Liver (tissue), 8 donors: ENCODE measurements at regions not wholly inside any gene's neighbourhood (a gene's known extent, or its start where the extent isn't known, plus 50 kb on each side); places are given as distances from the start of the nearest gene placed in this dataset.

Experiments used
- DNase-seq: peaks from one replicate; pipeline ENCODE4 v3.0.0-alpha.2; 2017; ENCODE audit warnings: low spot score
- H3K27ac ChIP-seq, 2 donors: one replicate each; pipeline ENCODE4 v1.7.0; 2013; ENCODE audit warnings: inconsistent platforms in 2 of 2, low read length in 2 of 2, control low read depth in 1 of 2, low read depth in 1 of 2, mild to moderate bottlenecking in 1 of 2
- H3K27me3 ChIP-seq, 4 donors: one replicate each; pipeline versions ENCODE4 v1.6.1 to v1.7.0; 2013; ENCODE audit warnings: low read length in 3 of 4, inconsistent platforms in 1 of 4, mild to moderate bottlenecking in 1 of 4, moderate library complexity in 1 of 4; ENCODE audit not compliant: control insufficient read depth in 4 of 4, insufficient read depth in 4 of 4
- H3K36me3 ChIP-seq, 4 donors: one replicate each; pipeline versions ENCODE4 v1.6.1 to v1.7.0; 2013; ENCODE audit warnings: low read length in 3 of 4, mild to moderate bottlenecking in 3 of 4, low read depth in 1 of 4, moderate library complexity in 1 of 4; ENCODE audit not compliant: control insufficient read depth in 4 of 4, insufficient read depth in 3 of 4
- H3K4me1 ChIP-seq, 4 donors: one replicate each; pipeline versions ENCODE4 v1.6.1 to v1.7.0; 2013; ENCODE audit warnings: low read length in 3 of 4, mild to moderate bottlenecking in 3 of 4, moderate library complexity in 1 of 4; ENCODE audit not compliant: control insufficient read depth in 4 of 4, insufficient read depth in 4 of 4
- H3K4me3 ChIP-seq, 3 donors: one replicate each; pipeline versions ENCODE4 v1.6.1 to v1.7.0; 2013; ENCODE audit warnings: low read length in 3 of 3, control low read depth in 1 of 3, low read depth in 1 of 3, mild to moderate bottlenecking in 1 of 3
- H3K9ac ChIP-seq, 2 donors: one replicate each; pipeline ENCODE4 v1.7.0; 2013; ENCODE audit warnings: low read length in 2 of 2, mild to moderate bottlenecking in 2 of 2, moderate library complexity in 2 of 2, control low read depth in 1 of 2, low read depth in 1 of 2
- H3K9me3 ChIP-seq, 4 donors: one replicate each; pipeline versions ENCODE4 v1.6.1 to v1.7.0; 2013; ENCODE audit warnings: low read length in 3 of 4; ENCODE audit not compliant: control insufficient read depth in 4 of 4
- EGR1 ChIP-seq, 2 donors: IDR thresholded peaks; 2 replicates each; pipeline ENCODE4 v1.6.1; 2016 to 2018; ENCODE audit warnings: antibody characterized with exemption in 2 of 2, low read depth in 2 of 2
- FOXA1 ChIP-seq: IDR thresholded peaks from 2 replicates; pipeline ENCODE4 v1.6.1; 2016; ENCODE audit warnings: antibody characterized with exemption
- FOXA2 ChIP-seq: IDR thresholded peaks from 2 replicates; pipeline ENCODE4 v1.6.1; 2016; ENCODE audit warnings: antibody characterized with exemption
- GABPA ChIP-seq, 2 donors: IDR thresholded peaks in 1 of 2; conservative IDR thresholded peaks in 1 of 2; 2 replicates each; pipeline ENCODE4 v1.6.1; 2016; ENCODE audit warnings: antibody characterized with exemption in 2 of 2, mild to moderate bottlenecking in 1 of 2, moderate library complexity in 1 of 2
- HNF4A ChIP-seq, 2 donors: conservative IDR thresholded peaks; 2 replicates each; pipeline ENCODE4 v1.6.1; 2016; ENCODE audit warnings: antibody characterized with exemption in 2 of 2, mild to moderate bottlenecking in 2 of 2
- HNF4G ChIP-seq: IDR thresholded peaks from 2 replicates; pipeline ENCODE4 v1.6.1; 2016; ENCODE audit warnings: antibody characterized with exemption
- JUND ChIP-seq, 2 donors: IDR thresholded peaks; 2 replicates each; pipeline ENCODE4 v1.6.1; 2016; ENCODE audit warnings: antibody characterized with exemption in 2 of 2
- NR2F2 ChIP-seq: IDR thresholded peaks from 2 replicates; pipeline ENCODE4 v1.6.1; 2016; ENCODE audit warnings: antibody characterized with exemption
- RXRA ChIP-seq, 2 donors: IDR thresholded peaks; 2 replicates each; pipeline ENCODE4 v1.6.1; 2017 to 2018; ENCODE audit warnings: antibody characterized with exemption in 2 of 2, mild to moderate bottlenecking in 1 of 2
- TAF1 ChIP-seq: conservative IDR thresholded peaks from 2 replicates; pipeline ENCODE4 v1.6.1; 2016; ENCODE audit warnings: antibody characterized with exemption, mild to moderate bottlenecking
- YY1 ChIP-seq: IDR thresholded peaks from 2 replicates; pipeline ENCODE4 v1.6.1; 2016; ENCODE audit warnings: antibody characterized with exemption, mild to moderate bottlenecking
- WGBS: extraction: QIAGEN DNeasy Blood & Tissue Kit; methylation state at CpG from one replicate; pipeline ENCODE4 v1.1.7; 2013; 5-methylcytosine and 5-hydroxymethylcytosine counted together
- TF ChIP-seq, protein P1 (sequence below): fragments of 150-350 bp; IDR thresholded peaks from 2 replicates; pipeline ENCODE4 v1.5.1; 2017; ENCODE audit warnings: improper control_type of control experiment, low read depth, low read length; ENCODE audit not compliant: missing input control
- TF ChIP-seq, protein P2 (sequence below): IDR thresholded peaks from 2 replicates; pipeline ENCODE4 v1.6.1; 2016; ENCODE audit warnings: antibody characterized with exemption, mild to moderate bottlenecking
- TF ChIP-seq, protein P3 (sequence below): IDR thresholded peaks from 2 replicates; pipeline ENCODE4 v1.6.1; 2016; ENCODE audit warnings: antibody characterized with exemption
- TF ChIP-seq, protein P4 (sequence below): IDR thresholded peaks from 2 replicates; pipeline ENCODE4 v1.6.1; 2016; ENCODE audit warnings: antibody characterized with exemption
- donor health status: healthy.
- donor health status: healthy.
- donor health status: healthy.
- donor health status: healthy.
- donor health status: healthy.

DNA sequence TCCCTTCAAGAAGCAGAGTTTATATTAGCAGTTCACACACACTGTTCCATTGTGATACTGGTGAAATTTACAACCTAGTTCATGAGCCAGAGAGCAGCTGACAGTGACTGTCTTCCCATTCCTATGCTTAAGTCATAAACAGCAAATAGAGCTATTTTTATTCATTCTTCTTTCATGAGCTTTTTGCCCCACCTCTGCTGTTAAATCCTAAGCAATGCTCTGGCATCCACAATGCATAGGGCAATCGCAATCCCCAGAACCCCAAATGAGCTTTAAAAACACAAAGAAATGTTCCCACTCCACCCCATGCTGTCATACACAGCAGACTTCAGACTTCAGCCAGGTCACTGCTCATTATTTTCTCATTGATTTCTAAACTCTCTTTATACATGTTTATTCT lies 307.5 kb downstream of the ETS1 start:
- no peaks in the 10 kb centered on the region for H3K4me1 ChIP-seq
- no peak overlapping the region for H3K27ac ChIP-seq
- TF ChIP-seq HNF4A (conservative IDR thresholded peaks at IDR 0.05) (peak in 1 of 2 donors; percentile 7), JUND (IDR thresholded peaks at IDR 0.05) (no peak), FOXA2 (no peak)
- no peaks in the 10 kb centered on the region for H3K9me3 ChIP-seq
- 64% methylated on average over 1 of the region's 1 CpG for WGBS
- H3K27me3 ChIP-seq = no peaks in the 10 kb centered on the region
- DNase-seq = no peak
- H3K4me3 ChIP-seq = no peak overlapping the region
- H3K36me3 ChIP-seq = no peaks in the 10 kb centered on the region
- no peak overlapping the region for H3K9ac ChIP-seq

- no peaks in the 10 kb centered on the region for H3K9me3 ChIP-seq
- DNase-seq = no peak
- no peak overlapping the region for H3K9ac ChIP-seq
- no peaks in the 10 kb centered on the region for H3K27me3 ChIP-seq
- no peaks in the 10 kb centered on the region for H3K36me3 ChIP-seq
- H3K4me3 ChIP-seq = no peak overlapping the region
- H3K4me1 ChIP-seq = no peaks in the 10 kb centered on the region
- TF ChIP-seq HNF4G (no peak), RXRA (IDR thresholded peaks at IDR 0.05) (no peak), FOXA2 (no peak), FOXA1 (no peak)
- TF ChIP-seq, protein P1, sequence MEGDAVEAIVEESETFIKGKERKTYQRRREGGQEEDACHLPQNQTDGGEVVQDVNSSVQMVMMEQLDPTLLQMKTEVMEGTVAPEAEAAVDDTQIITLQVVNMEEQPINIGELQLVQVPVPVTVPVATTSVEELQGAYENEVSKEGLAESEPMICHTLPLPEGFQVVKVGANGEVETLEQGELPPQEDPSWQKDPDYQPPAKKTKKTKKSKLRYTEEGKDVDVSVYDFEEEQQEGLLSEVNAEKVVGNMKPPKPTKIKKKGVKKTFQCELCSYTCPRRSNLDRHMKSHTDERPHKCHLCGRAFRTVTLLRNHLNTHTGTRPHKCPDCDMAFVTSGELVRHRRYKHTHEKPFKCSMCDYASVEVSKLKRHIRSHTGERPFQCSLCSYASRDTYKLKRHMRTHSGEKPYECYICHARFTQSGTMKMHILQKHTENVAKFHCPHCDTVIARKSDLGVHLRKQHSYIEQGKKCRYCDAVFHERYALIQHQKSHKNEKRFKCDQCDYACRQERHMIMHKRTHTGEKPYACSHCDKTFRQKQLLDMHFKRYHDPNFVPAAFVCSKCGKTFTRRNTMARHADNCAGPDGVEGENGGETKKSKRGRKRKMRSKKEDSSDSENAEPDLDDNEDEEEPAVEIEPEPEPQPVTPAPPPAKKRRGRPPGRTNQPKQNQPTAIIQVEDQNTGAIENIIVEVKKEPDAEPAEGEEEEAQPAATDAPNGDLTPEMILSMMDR = no peak
- TF ChIP-seq, protein P2, sequence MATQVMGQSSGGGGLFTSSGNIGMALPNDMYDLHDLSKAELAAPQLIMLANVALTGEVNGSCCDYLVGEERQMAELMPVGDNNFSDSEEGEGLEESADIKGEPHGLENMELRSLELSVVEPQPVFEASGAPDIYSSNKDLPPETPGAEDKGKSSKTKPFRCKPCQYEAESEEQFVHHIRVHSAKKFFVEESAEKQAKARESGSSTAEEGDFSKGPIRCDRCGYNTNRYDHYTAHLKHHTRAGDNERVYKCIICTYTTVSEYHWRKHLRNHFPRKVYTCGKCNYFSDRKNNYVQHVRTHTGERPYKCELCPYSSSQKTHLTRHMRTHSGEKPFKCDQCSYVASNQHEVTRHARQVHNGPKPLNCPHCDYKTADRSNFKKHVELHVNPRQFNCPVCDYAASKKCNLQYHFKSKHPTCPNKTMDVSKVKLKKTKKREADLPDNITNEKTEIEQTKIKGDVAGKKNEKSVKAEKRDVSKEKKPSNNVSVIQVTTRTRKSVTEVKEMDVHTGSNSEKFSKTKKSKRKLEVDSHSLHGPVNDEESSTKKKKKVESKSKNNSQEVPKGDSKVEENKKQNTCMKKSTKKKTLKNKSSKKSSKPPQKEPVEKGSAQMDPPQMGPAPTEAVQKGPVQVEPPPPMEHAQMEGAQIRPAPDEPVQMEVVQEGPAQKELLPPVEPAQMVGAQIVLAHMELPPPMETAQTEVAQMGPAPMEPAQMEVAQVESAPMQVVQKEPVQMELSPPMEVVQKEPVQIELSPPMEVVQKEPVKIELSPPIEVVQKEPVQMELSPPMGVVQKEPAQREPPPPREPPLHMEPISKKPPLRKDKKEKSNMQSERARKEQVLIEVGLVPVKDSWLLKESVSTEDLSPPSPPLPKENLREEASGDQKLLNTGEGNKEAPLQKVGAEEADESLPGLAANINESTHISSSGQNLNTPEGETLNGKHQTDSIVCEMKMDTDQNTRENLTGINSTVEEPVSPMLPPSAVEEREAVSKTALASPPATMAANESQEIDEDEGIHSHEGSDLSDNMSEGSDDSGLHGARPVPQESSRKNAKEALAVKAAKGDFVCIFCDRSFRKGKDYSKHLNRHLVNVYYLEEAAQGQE = no peak
- 92% methylated on average over 2 of the region's 2 CpGs for WGBS
- no peak overlapping the region for H3K27ac ChIP-seq
These were observed 313.6 kb downstream of the ETS1 start for GRCh38 chr11:128273736-128274135.

- Histone ChIP-seq H3K9me3 (no peaks in the 10 kb centered on the region), H3K27ac (no peak overlapping the region), H3K9ac (no peak overlapping the region), H3K27me3 (no peaks in the 10 kb centered on the region), H3K4me1 (no peaks in the 10 kb centered on the region), H3K4me3 (no peak overlapping the region), H3K36me3 (no peaks in the 10 kb centered on the region)
- TF ChIP-seq, protein P3, sequence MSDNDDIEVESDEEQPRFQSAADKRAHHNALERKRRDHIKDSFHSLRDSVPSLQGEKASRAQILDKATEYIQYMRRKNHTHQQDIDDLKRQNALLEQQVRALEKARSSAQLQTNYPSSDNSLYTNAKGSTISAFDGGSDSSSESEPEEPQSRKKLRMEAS = no peak
- TF ChIP-seq RXRA (IDR thresholded peaks at IDR 0.05) (no peak), JUND (IDR thresholded peaks at IDR 0.05) (no peak), NR2F2 (no peak), HNF4G (no peak), GABPA (IDR thresholded peaks at IDR 0.05 in 1 of 2, conservative IDR thresholded peaks at IDR 0.05 in 1 of 2) (no peak), HNF4A (conservative IDR thresholded peaks at IDR 0.05) (no peak), YY1 (no peak), EGR1 (IDR thresholded peaks at IDR 0.05; ENCODE audit: low read depth in 2 of 2) (no peak), TAF1 (no peak)
- TF ChIP-seq, protein P2 = no peak
- TF ChIP-seq, protein P1 = no peak
- TF ChIP-seq, protein P4, sequence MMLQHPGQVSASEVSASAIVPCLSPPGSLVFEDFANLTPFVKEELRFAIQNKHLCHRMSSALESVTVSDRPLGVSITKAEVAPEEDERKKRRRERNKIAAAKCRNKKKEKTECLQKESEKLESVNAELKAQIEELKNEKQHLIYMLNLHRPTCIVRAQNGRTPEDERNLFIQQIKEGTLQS = no peak
- no peak for DNase-seq
- WGBS = 51% methylated on average over 1 of the region's 1 CpG
These were observed 316.0 kb downstream of the ETS1 start for GRCh38 chr11:128271401-128271800.
